HTR-8/SVneo (cell line): ENCODE measurements at regions not wholly inside any gene's neighbourhood (a gene's known extent, or its start where the extent isn't known, plus 50 kb on each side); places are given as distances from the start of the nearest gene placed in this dataset.
"Not testable (repeated sequence)": the region's sequence is repeated elsewhere in the genome, so short reads cannot be mapped to it uniquely, and the experiment has no call there.

Experiments
- DNase-seq: peaks from one replicate; pipeline ENCODE4 v3.0.0; 2011; ENCODE audit warnings: low spot score, mixed read lengths; ENCODE audit not compliant: insufficient read length
- FAIRE-seq: peaks from 2 replicates; lab custom pipeline; 2011; peaks lifted over from hg19 to GRCh38; lab: Jason Lieb, UNC

DNA sequence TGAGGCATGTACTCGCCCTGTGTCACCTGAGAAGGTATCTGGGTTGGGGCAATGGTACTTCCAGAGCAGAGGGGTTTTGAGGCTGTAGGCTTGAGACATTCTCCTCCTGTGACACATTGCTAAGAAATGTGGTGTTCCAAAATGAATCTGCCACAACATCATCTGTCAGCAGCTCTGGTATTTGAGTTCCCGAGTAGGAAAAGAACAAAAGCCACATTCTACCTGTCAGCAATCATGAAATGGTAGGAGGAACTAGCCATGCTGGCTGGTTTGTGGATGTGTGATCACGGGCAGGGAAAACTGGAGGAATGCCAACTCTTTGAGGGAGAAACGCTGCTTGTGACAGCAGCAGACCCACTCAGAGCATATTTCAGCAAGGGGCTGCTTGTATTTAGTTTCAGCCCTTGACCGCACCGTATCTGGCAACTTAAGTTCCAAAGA is 579.4 kb upstream of the TBL1XR1 start:
- peak; percentile 23 for DNase-seq
- no peak for FAIRE-seq

DNA sequence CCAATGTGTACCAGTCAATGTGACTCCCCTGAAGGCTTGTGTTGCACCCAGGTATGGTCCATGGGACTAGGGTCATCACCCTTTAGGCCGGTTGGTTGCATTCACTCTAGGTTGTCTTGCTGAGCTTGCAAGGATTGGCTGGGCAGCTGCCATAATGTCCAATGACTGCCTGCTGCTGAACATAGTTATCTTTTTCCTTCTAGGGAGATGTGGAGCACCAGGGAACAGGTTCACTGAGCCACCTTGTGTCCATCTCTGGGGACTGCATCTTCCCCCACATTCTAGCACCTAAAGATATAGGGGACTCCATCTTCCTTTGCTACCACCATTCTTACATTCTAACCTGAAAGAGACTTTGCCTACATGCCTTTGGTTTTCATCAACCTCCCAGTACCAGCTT is 580.4 kb upstream of the TBL1XR1 start:
- DNase-seq (peak; percentile 36), FAIRE-seq (peak; percentile 9)

- DNase-seq (no peak), FAIRE-seq (no peak)
These were observed 581.4 kb upstream of the TBL1XR1 start for GRCh38 chr3:177778633-177779032.

GRCh38 chr3:177781686-177782161 is 584.4 kb upstream of the TBL1XR1 start:
- no peak for FAIRE-seq
- no peak for DNase-seq

- no peak for FAIRE-seq
- DNase-seq = no peak
These were observed 586.1 kb upstream of the TBL1XR1 start for GRCh38 chr3:177783338-177783737.

- DNase-seq = no peak
- no peak for FAIRE-seq
These were observed 586.5 kb upstream of the TBL1XR1 start for GRCh38 chr3:177783767-177784166.

- FAIRE-seq = no peak
- DNase-seq = no peak
These were observed 590.2 kb upstream of the TBL1XR1 start for GRCh38 chr3:177787279-177788041.

DNA sequence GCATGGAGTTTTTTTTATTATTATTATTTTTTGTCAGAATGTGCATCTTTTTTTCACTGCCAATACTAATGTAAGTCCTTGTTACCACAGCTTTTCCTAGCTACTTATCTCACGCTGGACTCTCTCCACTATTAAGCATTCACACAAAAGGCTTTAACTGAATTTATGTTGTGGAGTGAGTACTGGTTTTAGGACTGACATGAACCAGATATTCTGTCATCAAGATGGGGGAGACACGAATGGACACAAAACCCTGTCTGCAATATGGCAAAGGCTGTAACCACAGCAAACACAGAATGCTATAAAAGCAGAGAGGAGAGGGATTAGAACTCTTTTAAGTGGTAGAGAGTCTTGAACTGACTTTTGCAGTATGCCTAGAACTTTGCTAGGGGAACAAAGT is 592.2 kb upstream of the TBL1XR1 start:
- FAIRE-seq (no peak), DNase-seq (no peak)

DNA sequence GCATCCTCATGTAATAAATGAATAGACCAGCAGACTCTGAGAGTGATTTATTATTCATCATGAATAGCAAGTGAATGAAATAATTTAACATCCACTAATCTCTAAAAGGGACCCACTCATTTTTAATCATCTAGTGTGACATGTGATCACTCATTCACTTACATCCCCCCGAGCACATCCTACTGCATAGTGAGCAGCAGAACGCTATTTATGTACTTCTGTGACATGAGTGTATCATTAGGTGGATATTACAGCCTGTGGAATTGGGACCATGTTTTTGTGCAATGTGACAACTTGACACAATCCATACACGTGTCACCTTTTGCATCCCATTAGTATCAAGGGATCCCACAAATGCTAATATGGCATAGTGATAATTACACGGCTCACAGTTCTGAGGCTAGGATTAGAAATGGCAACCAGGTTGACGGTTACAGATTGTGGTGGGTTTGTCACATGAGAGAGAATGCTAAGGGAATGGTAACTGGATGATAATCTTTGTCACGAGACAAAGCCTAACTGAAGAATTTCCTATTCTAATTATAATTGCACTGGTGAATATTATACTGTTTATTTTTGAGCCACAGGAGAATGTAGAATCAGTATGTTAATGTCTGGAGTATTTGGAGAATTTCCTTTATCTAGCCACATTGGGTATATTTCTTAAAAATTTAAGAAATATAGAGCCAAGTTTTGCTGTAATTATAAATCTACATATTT is 595.2 kb upstream of the TBL1XR1 start:
- DNase-seq = no peak

GRCh38 chr3:177793451-177793850 is 596.2 kb upstream of the TBL1XR1 start:
- DNase-seq = no peak
- no peak for FAIRE-seq

More for the DNA sequence above, 595.2 kb upstream of the TBL1XR1 start:
- FAIRE-seq = no peak

DNA sequence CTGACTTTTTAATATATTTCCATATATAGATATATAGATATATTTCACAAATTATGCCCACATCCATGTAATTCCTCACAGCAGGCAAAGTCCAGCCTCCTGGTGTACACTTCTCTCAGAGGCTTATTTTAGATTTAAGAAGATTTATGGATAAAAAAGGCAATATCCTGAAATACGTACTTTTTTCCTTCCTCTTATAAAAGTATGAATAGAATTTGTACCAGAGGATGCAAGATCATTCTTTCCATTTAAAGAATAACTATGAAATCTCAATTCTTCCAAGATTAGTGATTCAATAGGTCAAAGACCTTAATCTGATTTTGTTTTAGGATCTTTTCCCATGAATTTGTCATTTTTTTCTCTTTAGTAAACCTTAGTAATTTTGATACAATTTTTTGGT is 597.9 kb upstream of the TBL1XR1 start:
- DNase-seq = no peak
- FAIRE-seq = no peak

DNA sequence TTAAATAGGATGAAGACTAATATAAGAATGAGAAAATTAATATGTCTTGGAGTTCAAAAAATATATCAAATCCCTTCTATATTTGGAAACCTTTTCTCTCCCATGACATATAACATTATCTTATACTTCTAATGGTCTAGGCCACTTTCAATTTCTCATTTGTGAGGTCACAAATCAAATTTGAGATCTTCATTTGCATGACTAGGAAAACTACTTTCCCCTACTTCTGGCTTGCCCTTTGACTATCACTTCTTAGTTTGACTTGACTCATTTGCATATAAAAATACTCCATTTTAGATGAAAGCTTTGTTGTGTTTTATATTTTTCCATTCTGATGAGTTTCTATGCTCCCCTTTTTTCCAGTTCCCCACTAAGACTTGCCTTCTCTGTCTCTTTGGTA is 598.6 kb upstream of the TBL1XR1 start:
- no peak for DNase-seq
- no peak for FAIRE-seq

- not testable (repeated sequence) for FAIRE-seq, DNase-seq
These were observed 602.9 kb upstream of the TBL1XR1 start for GRCh38 chr3:177800147-177800546.

GRCh38 chr3:177800561-177800960 is 603.3 kb upstream of the TBL1XR1 start:
- DNase-seq (no peak), FAIRE-seq (no peak)

GRCh38 chr3:177802151-177802900 is 605.0 kb upstream of the TBL1XR1 start:
- no peak for FAIRE-seq

GRCh38 chr3:177803500-177803899 is 606.2 kb upstream of the TBL1XR1 start:
- no peak for DNase-seq
- no peak for FAIRE-seq

More at GRCh38 chr3:177802151-177802900, 605.0 kb upstream of the TBL1XR1 start:
- no peak for DNase-seq

GRCh38 chr3:177804032-177804431 is 606.8 kb upstream of the TBL1XR1 start:
- DNase-seq (no peak), FAIRE-seq (no peak)

GRCh38 chr3:177804646-177805045 is 607.4 kb upstream of the TBL1XR1 start:
- DNase-seq = no peak
- no peak for FAIRE-seq

DNA sequence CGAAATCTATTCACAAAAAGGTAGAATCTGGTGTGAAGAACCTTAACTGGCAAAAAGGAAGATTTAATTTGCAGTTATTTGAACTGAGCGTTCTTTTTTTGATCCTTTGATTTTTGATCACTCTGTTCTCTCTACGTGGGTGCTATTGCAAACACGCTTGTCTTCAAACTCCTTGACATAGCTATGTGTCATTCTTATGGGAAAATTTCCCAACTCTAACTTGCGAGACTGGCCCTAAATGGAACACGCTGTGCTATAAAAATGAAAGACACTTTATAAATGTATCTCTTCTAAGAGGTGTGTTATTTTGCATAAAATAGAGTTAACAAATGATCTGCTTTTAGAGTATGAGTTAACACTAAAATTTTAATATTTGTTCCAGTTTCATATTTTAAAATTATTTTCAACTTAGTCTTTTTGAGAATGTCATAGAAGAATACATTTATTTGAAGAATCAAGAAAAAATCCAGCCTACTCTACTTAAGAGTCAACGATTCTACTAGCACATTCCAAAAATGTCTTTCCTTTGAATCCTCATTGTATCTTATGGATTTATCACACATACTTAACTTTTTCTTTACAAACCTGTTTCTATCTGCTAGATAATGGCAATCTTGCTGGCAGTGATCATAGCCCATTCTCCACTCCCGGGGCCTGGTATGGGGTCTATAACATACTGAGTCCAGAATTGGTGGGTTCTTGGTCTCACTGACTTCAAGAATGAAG is 610.0 kb upstream of the TBL1XR1 start:
- FAIRE-seq = no peak
- DNase-seq = no peak

DNA sequence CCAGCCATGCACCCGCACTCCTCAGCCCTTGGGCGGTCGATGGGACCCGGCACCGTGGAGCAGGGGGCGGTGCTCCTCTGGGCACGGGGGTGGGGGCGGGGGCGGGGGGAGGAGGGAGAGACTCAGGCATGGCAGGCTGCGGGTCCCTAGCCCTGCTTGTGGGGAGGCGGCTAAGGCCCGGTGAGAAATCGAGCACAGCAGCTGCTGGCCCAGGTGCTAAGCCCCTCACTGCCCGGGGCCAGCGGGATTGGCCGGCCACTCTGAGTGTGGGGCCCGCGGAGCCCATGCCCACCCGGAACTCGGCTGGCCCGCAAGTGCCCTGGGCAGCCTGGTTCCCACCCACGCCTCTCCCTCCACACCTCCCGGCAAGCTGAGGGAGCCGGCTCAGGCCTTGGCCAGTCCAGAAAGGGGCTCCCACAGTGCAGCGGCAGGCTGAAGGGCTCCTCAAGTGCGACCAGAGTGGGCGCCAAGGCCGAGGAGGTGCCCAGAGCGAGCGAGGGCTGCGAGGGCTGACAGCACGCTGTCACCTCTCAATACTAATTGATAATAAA is 611.7 kb upstream of the TBL1XR1 start:
- not testable (repeated sequence) for DNase-seq, FAIRE-seq
